ENCODE measurements at regions not wholly inside any gene's neighbourhood (a gene's known extent, or its start where the extent isn't known, plus 50 kb on each side); places are given as distances from the start of the nearest gene placed in this dataset.
A peak's percentile ranks its signal among the peaks of the same experiment; 100 is the strongest.

DNA sequence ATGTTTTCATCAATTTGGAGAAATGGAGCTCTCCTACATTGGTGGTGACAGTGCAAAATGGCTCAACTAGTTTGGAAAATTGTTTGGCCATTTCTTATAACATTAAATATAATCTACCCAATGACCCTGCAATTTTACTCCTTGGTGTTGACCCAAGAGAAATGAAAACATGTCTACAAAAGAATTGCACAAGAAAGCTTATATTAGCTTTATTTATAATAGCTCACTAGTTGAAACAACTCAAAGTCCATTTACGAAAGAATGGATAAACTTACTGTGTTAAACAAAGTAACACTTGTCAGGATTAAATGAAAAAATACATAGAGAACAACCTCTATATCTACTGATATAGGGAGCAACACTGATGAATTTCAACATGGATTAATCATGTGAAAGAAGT is 539.9 kb downstream of the DNAJB9 start:
- peaks cover 0 to 5% (median 2%) of the 10 kb centered on the region in 4 donors for H3K4me1 ChIP-seq (ENCODE audit: control insufficient read depth in 4 of 4, insufficient read depth in 4 of 4, low read length in 3 of 4)
- no peak overlapping the region for H3K4me3 ChIP-seq (ENCODE audit: low read depth in 1 of 3, low read length in 3 of 3)
- no peak overlapping the region for H3K9ac ChIP-seq (ENCODE audit: low read depth in 1 of 2, low read length in 2 of 2)
- no peak overlapping the region for H3K27ac ChIP-seq (ENCODE audit: low read depth in 1 of 2, low read length in 2 of 2)
- DNase-seq (ENCODE audit: low spot score): no peak
- H3K27me3 ChIP-seq (ENCODE audit: control insufficient read depth in 4 of 4, insufficient read depth in 4 of 4, low read length in 3 of 4): no peaks in the 10 kb centered on the region
- H3K36me3 ChIP-seq (ENCODE audit: control insufficient read depth in 4 of 4, insufficient read depth in 3 of 4, low read depth in 1 of 4, low read length in 3 of 4): no peaks in the 10 kb centered on the region
- TF ChIP-seq HNF4G (IDR thresholded peaks at IDR 0.05): no peak
- TF ChIP-seq FOXA2 (IDR thresholded peaks at IDR 0.05): peak; percentile 76
- TF ChIP-seq RAD21 (IDR thresholded peaks at IDR 0.05): no peak
- TF ChIP-seq GABPA (IDR thresholded peaks at IDR 0.05 in 1 of 2, conservative IDR thresholded peaks at IDR 0.05 in 1 of 2): no peak
- TF ChIP-seq TAF1 (conservative IDR thresholded peaks at IDR 0.05): no peak
- no peak for TF ChIP-seq ATF3 (IDR thresholded peaks at IDR 0.05)
- TF ChIP-seq JUND (IDR thresholded peaks at IDR 0.05): peak in 1 of 2 donors; percentile 33
- TF ChIP-seq CTCF (IDR thresholded peaks at IDR 0.05; ENCODE audit: low read depth, low read length, missing input control): no peak
- TF ChIP-seq NR2F2 (IDR thresholded peaks at IDR 0.05): no peak
- TF ChIP-seq, protein P1, sequence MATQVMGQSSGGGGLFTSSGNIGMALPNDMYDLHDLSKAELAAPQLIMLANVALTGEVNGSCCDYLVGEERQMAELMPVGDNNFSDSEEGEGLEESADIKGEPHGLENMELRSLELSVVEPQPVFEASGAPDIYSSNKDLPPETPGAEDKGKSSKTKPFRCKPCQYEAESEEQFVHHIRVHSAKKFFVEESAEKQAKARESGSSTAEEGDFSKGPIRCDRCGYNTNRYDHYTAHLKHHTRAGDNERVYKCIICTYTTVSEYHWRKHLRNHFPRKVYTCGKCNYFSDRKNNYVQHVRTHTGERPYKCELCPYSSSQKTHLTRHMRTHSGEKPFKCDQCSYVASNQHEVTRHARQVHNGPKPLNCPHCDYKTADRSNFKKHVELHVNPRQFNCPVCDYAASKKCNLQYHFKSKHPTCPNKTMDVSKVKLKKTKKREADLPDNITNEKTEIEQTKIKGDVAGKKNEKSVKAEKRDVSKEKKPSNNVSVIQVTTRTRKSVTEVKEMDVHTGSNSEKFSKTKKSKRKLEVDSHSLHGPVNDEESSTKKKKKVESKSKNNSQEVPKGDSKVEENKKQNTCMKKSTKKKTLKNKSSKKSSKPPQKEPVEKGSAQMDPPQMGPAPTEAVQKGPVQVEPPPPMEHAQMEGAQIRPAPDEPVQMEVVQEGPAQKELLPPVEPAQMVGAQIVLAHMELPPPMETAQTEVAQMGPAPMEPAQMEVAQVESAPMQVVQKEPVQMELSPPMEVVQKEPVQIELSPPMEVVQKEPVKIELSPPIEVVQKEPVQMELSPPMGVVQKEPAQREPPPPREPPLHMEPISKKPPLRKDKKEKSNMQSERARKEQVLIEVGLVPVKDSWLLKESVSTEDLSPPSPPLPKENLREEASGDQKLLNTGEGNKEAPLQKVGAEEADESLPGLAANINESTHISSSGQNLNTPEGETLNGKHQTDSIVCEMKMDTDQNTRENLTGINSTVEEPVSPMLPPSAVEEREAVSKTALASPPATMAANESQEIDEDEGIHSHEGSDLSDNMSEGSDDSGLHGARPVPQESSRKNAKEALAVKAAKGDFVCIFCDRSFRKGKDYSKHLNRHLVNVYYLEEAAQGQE (IDR thresholded peaks at IDR 0.05): no peak
- peak in 1 of 2 donors; percentile 62 for TF ChIP-seq RXRA (IDR thresholded peaks at IDR 0.05)
- peak; percentile 47 for TF ChIP-seq FOXA1 (IDR thresholded peaks at IDR 0.05)
- peak; percentile 70 to 88 for TF ChIP-seq HNF4A (conservative IDR thresholded peaks at IDR 0.05)
- peak; percentile 43 for TF ChIP-seq SP1 (IDR thresholded peaks at IDR 0.05)
- TF ChIP-seq, protein P2, sequence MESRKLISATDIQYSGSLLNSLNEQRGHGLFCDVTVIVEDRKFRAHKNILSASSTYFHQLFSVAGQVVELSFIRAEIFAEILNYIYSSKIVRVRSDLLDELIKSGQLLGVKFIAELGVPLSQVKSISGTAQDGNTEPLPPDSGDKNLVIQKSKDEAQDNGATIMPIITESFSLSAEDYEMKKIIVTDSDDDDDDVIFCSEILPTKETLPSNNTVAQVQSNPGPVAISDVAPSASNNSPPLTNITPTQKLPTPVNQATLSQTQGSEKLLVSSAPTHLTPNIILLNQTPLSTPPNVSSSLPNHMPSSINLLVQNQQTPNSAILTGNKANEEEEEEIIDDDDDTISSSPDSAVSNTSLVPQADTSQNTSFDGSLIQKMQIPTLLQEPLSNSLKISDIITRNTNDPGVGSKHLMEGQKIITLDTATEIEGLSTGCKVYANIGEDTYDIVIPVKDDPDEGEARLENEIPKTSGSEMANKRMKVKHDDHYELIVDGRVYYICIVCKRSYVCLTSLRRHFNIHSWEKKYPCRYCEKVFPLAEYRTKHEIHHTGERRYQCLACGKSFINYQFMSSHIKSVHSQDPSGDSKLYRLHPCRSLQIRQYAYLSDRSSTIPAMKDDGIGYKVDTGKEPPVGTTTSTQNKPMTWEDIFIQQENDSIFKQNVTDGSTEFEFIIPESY (IDR thresholded peaks at IDR 0.05): peak; percentile 31
- 27% methylated on average over 1 of the region's 1 CpG for WGBS
- H3K9me3 ChIP-seq (ENCODE audit: control insufficient read depth in 4 of 4, low read length in 3 of 4): no peaks in the 10 kb centered on the region

- Histone ChIP-seq H3K9ac (ENCODE audit: low read depth in 1 of 2, low read length in 2 of 2) (no peak overlapping the region), H3K27me3 (ENCODE audit: control insufficient read depth in 4 of 4, insufficient read depth in 4 of 4, low read length in 3 of 4) (no peaks in the 10 kb centered on the region), H3K4me1 (ENCODE audit: control insufficient read depth in 4 of 4, insufficient read depth in 4 of 4, low read length in 3 of 4) (peaks cover 0 to 5% (median 2%) of the 10 kb centered on the region in 4 donors), H3K4me3 (ENCODE audit: low read depth in 1 of 3, low read length in 3 of 3) (no peak overlapping the region), H3K36me3 (ENCODE audit: control insufficient read depth in 4 of 4, insufficient read depth in 3 of 4, low read depth in 1 of 4, low read length in 3 of 4) (no peaks in the 10 kb centered on the region), H3K9me3 (ENCODE audit: control insufficient read depth in 4 of 4, low read length in 3 of 4) (no peaks in the 10 kb centered on the region), H3K27ac (ENCODE audit: low read depth in 1 of 2, low read length in 2 of 2) (no peak overlapping the region)
- no peak for DNase-seq (ENCODE audit: low spot score)
- 51% methylated on average over 3 of the region's 3 CpGs for WGBS
- no peak for TF ChIP-seq HNF4G (IDR thresholded peaks at IDR 0.05)
- TF ChIP-seq, protein P2 (IDR thresholded peaks at IDR 0.05): peak; percentile 32
- TF ChIP-seq, protein P1 (IDR thresholded peaks at IDR 0.05): peak; percentile 12
- peak in 1 of 2 donors; percentile 35 for TF ChIP-seq EGR1 (IDR thresholded peaks at IDR 0.05; ENCODE audit: low read depth in 2 of 2)
- no peak for TF ChIP-seq CTCF (IDR thresholded peaks at IDR 0.05; ENCODE audit: low read depth, low read length, missing input control)
- TF ChIP-seq HNF4A (conservative IDR thresholded peaks at IDR 0.05): peak in 1 of 2 donors; percentile 78
- peak in 1 of 2 donors; percentile 77 for TF ChIP-seq RXRA (IDR thresholded peaks at IDR 0.05)
These were observed 541.4 kb downstream of the DNAJB9 start for GRCh38 chr7:109111086-109111485.

Measured in liver (tissue), 8 donors.